ENCODE measurements at regions not wholly inside any gene's neighbourhood (a gene's known extent, or its start where the extent isn't known, plus 50 kb on each side); places are given as distances from the start of the nearest gene placed in this dataset.

- TF ChIP-seq CTCF (IDR thresholded peaks at IDR 0.05; ENCODE audit: low read length) (no peak), EZH2phosphoT487 (IDR thresholded peaks at IDR 0.05; ENCODE audit: low read length) (no peak), EZH2 (optimal IDR thresholded peaks at IDR 0.05; ENCODE audit: low read depth, low read length) (no peak)
Measured at GRCh38 chr5:35417040-35417439, 186.8 kb upstream of the PRLR start.
